ENCODE measurements at regions not wholly inside any gene's neighbourhood (a gene's known extent, or its start where the extent isn't known, plus 50 kb on each side); places are given as distances from the start of the nearest gene placed in this dataset.
"Not testable (repeated sequence)": the region's sequence is repeated elsewhere in the genome, so short reads cannot be mapped to it uniquely, and the experiment has no call there.

DNA sequence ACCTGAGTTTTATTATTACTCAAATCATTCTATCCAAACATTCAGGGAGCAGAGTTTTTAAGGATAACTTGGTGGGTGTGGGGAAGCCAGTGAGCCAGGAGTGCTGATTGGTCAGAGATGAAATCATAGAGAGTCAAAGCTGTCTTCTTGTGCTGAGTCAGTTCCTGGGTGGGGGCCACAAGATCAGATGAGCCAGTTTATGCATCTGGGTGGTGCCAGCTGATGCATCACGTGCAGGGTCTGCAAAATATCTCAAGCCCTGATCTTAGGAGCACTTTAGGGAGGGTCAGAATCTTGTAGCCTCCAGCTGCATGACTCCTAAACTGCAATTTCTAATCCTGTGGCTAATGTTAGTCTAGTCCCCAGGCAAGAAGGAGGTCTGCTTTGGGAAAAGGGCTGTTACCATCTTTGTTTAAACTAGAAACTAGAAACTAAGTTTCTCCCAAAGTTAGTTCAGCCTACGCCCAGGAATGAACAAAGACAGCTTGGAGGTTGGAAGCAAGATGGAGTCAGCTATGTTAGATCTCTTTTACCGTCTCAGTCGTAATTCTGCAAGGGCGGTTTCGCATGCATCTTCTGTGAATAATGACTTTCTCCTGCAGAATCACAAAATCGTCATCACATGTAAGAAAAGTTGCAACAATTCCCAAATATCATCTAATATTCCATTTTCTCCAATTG lies 97.5 kb downstream of the ZNF664 start:
- peak; percentile 17 for DNase-seq

- DNase-seq = no peak
Observed at GRCh38 chr12:124071075-124071443, 98.0 kb downstream of the ZNF664 start.

DNA sequence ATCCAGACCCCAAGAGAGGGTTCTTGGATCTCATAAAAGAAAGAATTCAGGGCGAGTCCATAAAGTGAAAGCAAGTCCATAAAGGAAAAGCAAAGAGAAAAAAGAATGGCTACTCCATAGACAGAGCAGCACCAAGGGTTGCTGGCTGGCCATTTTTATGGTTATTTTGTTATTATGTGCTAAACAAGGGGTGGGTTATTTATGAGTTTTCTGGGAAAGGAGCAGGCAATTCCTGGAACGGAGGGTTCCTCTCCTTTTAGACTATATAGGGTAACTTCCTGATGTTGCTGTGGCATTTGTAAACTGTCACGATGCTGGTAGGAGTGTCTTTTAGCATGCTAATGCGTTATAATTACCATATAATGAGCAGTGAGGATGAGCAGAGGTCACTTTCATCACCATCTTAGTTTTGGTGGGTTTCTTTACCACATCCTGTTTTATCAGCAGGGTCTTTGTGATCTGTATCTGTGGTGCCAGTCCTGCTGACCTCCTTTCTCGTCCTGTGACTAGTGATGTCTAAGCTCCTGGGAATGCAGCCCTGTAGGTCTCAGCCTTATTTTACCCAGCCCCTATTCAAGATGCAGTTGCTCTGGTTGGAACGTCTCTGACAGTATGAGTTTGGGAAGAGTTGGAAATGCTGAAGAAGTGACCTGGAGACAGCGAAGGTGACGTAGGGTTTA lies 100.5 kb downstream of the ZNF664 start:
- no peak for DNase-seq

- no peak for DNase-seq
Observed at GRCh38 chr12:124075841-124076240, 102.8 kb downstream of the ZNF664 start.

GRCh38 chr12:124077701-124078100 lies 104.7 kb downstream of the ZNF664 start:
- no peak for DNase-seq

DNA sequence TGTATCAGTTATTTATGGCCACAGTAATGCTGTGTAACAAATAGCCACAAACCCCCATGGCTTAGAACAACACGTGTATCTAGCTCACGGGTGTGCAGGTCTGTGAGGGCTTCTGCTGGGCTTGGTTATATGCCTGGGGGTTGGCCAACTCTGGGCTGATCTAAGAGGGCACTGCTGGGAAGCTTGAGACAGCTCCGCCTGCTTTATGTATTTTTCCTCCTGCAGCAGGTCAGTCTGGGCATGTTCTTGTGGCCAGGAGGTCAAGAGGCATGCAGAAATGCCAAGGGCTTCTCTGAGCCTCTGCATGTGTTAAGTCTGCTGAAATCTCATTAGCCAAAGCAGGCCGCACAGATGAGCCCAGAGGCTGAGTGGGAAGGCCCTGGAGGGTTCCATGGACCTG lies 105.8 kb downstream of the ZNF664 start:
- DNase-seq = no peak

- DNase-seq = no peak
Observed at GRCh38 chr12:124080649-124081048, 107.6 kb downstream of the ZNF664 start.

- no peak for DNase-seq
Observed at GRCh38 chr12:124082012-124082411, 109.0 kb downstream of the ZNF664 start.

GRCh38 chr12:124082687-124083086 lies 109.7 kb downstream of the ZNF664 start:
- no peak for DNase-seq

GRCh38 chr12:124083708-124084107 lies 110.7 kb downstream of the ZNF664 start:
- no peak for DNase-seq

GRCh38 chr12:124085419-124086296 lies 112.6 kb downstream of the ZNF664 start:
- no peak for DNase-seq

DNA sequence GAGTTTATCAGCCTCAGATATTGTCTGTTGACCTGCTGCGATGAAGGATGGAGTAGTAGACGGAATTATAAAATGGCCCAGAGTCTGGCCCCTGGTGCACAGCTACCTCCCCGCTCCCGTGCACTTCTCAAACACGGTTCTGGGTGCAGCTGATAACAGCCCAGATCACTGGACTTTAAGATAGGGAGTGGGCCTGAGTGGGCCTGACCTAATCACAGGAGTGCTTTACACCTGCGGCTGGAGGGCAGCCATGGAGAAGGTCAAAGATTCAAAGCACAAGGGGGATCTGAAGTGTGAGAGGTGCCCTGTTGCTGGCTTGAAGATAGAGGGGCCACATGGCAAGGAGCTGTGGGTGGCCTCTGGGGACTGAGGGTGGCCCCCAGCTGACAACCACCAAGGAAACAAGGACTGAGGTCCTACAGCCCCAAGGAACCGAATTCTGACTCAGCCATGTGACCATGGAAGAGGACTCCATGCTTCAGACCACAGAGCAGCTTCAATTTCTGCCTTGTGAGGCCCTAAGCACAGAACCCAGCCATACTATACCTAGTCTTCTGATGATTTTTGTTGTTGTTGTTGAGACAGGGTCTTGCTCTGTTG lies 113.4 kb downstream of the ZNF664 start:
- DNase-seq = no peak

- no peak for DNase-seq
Observed at GRCh38 chr12:124087266-124088051, 114.4 kb downstream of the ZNF664 start.

- DNase-seq = no peak
Observed at GRCh38 chr12:124088217-124088907, 115.3 kb downstream of the ZNF664 start.

- not testable (repeated sequence) for DNase-seq
Observed at GRCh38 chr12:124089181-124089914, 116.3 kb downstream of the ZNF664 start.

DNA sequence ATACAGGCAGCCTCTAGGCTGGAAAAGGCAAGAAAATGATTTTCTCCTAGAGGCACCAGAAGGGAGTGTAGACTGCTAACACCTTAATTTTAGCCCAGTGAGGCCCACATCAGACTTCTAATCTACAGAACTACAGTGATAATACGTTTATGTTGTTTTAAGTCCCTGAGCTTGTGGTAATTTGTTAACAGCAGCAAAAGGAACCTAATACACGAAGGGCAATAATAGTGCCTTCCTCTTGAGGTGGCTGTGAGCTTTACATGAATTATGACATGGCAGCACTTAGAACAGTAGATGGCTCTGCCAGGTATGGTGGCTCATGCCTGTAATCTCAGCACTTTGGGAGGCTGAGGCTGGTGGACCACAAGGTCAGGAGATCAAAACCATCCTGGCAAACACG lies 118.8 kb downstream of the ZNF664 start:
- no peak for DNase-seq

GRCh38 chr12:124092532-124092931 lies 119.5 kb downstream of the ZNF664 start:
- DNase-seq = not testable (repeated sequence)

- DNase-seq = no peak
Observed at GRCh38 chr12:124093297-124093696, 120.3 kb downstream of the ZNF664 start.

DNA sequence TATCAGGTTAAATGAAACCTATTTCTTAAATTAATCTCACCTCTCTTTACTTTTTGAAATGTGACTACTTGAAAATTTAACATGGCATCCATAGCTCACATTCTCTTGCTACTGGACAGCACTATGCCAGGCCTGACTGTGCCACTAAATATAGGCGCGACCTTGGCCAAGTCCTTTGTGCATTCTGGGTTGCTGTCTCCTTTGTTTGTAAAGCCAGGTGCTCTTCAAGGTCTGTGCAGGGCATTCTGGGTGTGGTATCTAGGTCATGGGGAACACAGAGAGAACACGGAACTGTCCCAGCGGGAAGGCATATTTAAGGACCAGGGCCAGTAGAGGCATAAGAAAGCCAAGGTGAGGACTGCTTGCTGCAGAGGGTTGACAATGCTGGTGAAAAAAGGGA lies 121.2 kb downstream of the ZNF664 start:
- no peak for DNase-seq

DNA sequence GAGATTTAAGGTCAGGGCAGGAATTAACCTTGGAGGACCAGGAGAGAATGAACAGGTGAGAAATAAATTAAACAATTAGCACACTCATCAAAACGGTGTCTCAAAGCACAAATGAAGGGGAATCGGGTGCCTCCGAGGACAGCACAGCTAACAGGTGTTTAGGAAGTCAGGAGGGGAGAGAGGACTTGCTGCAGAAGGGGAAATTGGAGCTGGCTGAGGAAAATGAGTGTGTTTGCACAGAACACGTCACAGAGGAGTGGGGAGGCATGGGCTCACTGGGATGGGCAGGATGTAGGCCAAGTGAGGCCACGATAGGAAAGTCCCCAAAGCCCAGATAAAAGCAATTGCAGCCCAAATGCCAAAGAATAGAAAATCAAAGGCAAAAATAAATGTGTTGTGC lies 121.7 kb downstream of the ZNF664 start:
- DNase-seq = no peak

DNA sequence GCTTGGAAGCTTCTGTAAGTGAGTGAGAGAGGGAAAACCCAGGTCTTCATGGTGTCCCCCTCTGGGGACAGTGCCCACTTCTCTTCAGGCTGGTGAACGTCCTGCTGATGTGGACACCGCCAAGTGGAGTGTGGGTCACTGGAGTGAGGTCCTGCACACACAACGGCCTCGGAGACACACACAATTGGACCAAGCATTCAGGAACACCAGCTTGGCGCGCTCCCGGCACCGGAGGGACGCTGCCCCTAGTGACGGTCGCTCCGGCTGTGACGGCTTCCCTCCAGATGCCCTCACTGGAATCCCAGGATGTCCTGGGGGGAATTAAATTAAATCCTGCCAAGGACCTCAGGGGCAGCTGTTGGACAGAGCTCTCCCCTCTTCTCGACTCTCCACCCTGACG lies 123.1 kb downstream of the ZNF664 start:
- no peak for DNase-seq
